Aorta (tissue), 5 donors: ENCODE measurements at regions not wholly inside any gene's neighbourhood (a gene's known extent, or its start where the extent isn't known, plus 50 kb on each side); places are given as distances from the start of the nearest gene placed in this dataset.
"Not testable (repeated sequence)": the region's sequence is repeated elsewhere in the genome, so short reads cannot be mapped to it uniquely, and the experiment has no call there.

Experiments
- ATAC-seq: fragments of 200-7000 bp; cut with Tn5 transposase; one replicate; pipeline ENCODE4 v1.9.1; 2022; ENCODE audit warnings: moderate library complexity; ENCODE audit not compliant: low FRiP score
- DNase-seq, 2 donors: peaks; one replicate each; pipeline ENCODE4 v3.0.0-alpha.2; 2020
- H3K27ac ChIP-seq, 2 donors: one replicate each; pipeline ENCODE4 v1.5.1; 2013; ENCODE audit warnings: low read length in 2 of 2, mild to moderate bottlenecking in 2 of 2, moderate library complexity in 2 of 2, control low read depth in 1 of 2, inconsistent platforms in 1 of 2, low read depth in 1 of 2
- H3K27me3 ChIP-seq, 2 donors: one replicate each; pipeline ENCODE4 v1.6.1; 2013; ENCODE audit warnings: control low read depth in 1 of 2, low read length in 1 of 2, mild to moderate bottlenecking in 1 of 2, moderate library complexity in 1 of 2; ENCODE audit not compliant: insufficient read depth in 2 of 2, control insufficient read depth in 1 of 2
- H3K36me3 ChIP-seq, 2 donors: one replicate each; pipeline ENCODE4 v1.6.1; 2013; ENCODE audit warnings: control low read depth in 1 of 2, low read length in 1 of 2, mild to moderate bottlenecking in 1 of 2; ENCODE audit not compliant: insufficient read depth in 2 of 2, control insufficient read depth in 1 of 2
- H3K4me1 ChIP-seq, 2 donors: one replicate each; pipeline ENCODE4 v1.6.1; 2013; ENCODE audit warnings: low read length in 2 of 2, control low read depth in 1 of 2, mild to moderate bottlenecking in 1 of 2, moderate library complexity in 1 of 2; ENCODE audit not compliant: insufficient read depth in 2 of 2, control insufficient read depth in 1 of 2
- H3K4me3 ChIP-seq, 2 donors: one replicate each; pipeline ENCODE4 v1.5.1; 2013; ENCODE audit warnings: low read length in 2 of 2, control low read depth in 1 of 2, mild to moderate bottlenecking in 1 of 2
- H3K9me3 ChIP-seq: one replicate; pipeline ENCODE4 v1.6.1; 2013; ENCODE audit warnings: mild to moderate bottlenecking, low read length; ENCODE audit not compliant: control insufficient read depth
- WGBS, 2 donors: extraction: QIAGEN DNeasy Blood & Tissue Kit; methylation state at CpG; one replicate each; pipeline ENCODE4 v1.1.7; 2013; 5-methylcytosine and 5-hydroxymethylcytosine counted together
- intact Hi-C, 2 donors: fragments of 100-400 bp; cut with DNase I; formaldehyde crosslinking; loops; one replicate each; pipeline versions ENCODE4 v1.14.2 to v1.15.0; 2022
- donor health status: healthy with polysubstance abuse.
- donor health status: Bipolar disorder and iron deficiency.
- donor health status: DM: no; HTN: no; CAD: no.
- donor health status: DM: no; HTN: no; CAD: no.
- donor health status: DM: yes; HTN: yes; CAD: no.

DNA sequence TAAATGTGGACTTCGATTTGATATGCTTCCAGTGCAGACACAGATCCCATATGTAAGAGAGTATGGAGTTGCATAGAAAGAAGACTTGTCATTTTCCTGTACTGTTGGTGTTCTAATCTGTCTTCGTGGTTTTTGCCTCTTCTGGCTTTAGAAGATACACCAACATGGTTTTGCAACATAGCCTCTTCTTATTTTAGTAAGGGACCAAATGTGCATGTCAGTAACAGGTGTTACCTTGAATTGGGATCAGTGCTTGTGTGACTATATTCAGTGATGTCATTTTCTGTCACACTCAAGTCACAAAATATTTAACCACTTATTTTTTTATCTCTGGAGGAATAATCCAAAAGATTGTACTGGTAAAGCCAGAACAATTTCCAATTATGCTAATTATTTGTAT is 140.4 kb downstream of the SNRPN start:
- Histone ChIP-seq H3K4me1 (no peaks in the 10 kb centered on the region), H3K9me3 (peaks cover 12% of the 10 kb centered on the region), H3K27me3 (no peaks in the 10 kb centered on the region), H3K4me3 (no peak overlapping the region), H3K36me3 (peaks cover 5 to 6% of the 10 kb centered on the region in 2 donors), H3K27ac (no peak overlapping the region)
- WGBS, 2 donors, result 59 to 65% methylated on average over 2 of the region's 2 CpGs
- no peak for DNase-seq
- no peak for ATAC-seq
- intact Hi-C loops, result loop anchor here in 1 of 2 donors (10.0 kb wide), 1 partner anchor 70 kb away; no protein-coding TSS in a partner anchor

- H3K36me3 ChIP-seq, H3K4me3 ChIP-seq, H3K4me1 ChIP-seq, H3K27ac ChIP-seq, H3K9me3 ChIP-seq, H3K27me3 ChIP-seq, DNase-seq, ATAC-seq: not testable (repeated sequence)
- intact Hi-C loops, result loop anchor here in 1 of 2 donors (10.0 kb wide), 2 partner anchors 55 to 75 kb away; no protein-coding TSS in a partner anchor
- 83 to 88% methylated on average over 8 of the region's 8 CpGs for WGBS, 2 donors
Measured at GRCh38 chr15:25099966-25100365, 145.2 kb downstream of the SNRPN start.

DNA sequence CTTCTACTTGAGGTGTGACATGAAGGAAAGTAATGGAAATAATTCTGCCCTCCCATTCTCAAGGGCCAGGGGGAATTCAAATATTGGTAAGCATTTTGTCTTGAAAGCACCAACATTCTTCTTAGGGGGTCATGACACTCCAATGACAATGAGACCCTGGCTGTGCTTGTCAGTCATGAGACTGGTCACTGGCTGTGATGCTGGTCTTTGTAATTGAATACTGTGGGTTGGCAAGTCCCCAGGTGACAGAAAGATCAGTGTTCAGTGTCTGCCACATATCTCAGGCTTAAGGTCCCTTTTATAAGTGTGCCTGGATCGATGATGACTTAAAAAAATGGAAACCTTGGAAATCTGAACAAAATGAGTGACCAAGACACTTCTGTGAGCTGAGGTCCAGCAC is 151.4 kb downstream of the SNRPN start:
- no peak overlapping the region for H3K4me3 ChIP-seq
- no peak overlapping the region for H3K27ac ChIP-seq
- intact Hi-C loops, result loop anchor here in 1 of 2 donors (10.0 kb wide), 1 partner anchor 61 kb away; no protein-coding TSS in a partner anchor
- DNase-seq (no peak), ATAC-seq (no peak)
- H3K4me1 ChIP-seq, result no peaks in the 10 kb centered on the region
- H3K9me3 ChIP-seq, result peaks cover 6% of the 10 kb centered on the region
- H3K27me3 ChIP-seq, result no peaks in the 10 kb centered on the region
- 64 to 66% methylated on average over 1 of the region's 1 CpG for WGBS, 2 donors
- H3K36me3 ChIP-seq, result peaks cover 4 to 9% of the 10 kb centered on the region in 2 donors

DNA sequence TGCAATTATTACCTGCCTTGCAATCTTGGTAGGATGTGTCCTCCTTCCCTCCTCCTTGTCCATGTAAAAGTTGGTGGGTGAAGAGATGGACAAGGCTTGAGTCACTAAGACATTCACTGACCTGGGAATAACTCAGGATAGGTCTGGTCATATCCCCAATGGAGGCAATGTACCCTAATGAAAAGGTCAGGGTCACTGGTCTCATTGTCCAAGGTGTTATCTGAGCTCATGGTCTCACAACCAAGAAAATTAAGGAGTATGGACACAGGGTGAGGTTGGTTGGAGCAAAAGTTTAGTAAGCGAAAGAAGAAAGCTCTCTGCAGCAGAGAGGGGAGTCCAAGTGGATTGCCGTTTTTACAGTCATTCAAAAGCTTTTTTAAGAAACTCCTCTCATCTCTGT is 179.0 kb downstream of the SNRPN start:
- Histone ChIP-seq H3K36me3 (no peaks in the 10 kb centered on the region), H3K9me3 (no peaks in the 10 kb centered on the region), H3K4me1 (no peaks in the 10 kb centered on the region), H3K27me3 (no peaks in the 10 kb centered on the region), H3K27ac (no peak overlapping the region), H3K4me3 (no peak overlapping the region)
- ATAC-seq (no peak), DNase-seq (no peak)
- WGBS, 2 donors, result 46 to 48% methylated on average over 2 of the region's 2 CpGs
- intact Hi-C loops, result loop anchor here in 1 of 2 donors (10.0 kb wide), 1 partner anchor 301 kb away; the partner anchor contains the start of gene UBE3A

DNA sequence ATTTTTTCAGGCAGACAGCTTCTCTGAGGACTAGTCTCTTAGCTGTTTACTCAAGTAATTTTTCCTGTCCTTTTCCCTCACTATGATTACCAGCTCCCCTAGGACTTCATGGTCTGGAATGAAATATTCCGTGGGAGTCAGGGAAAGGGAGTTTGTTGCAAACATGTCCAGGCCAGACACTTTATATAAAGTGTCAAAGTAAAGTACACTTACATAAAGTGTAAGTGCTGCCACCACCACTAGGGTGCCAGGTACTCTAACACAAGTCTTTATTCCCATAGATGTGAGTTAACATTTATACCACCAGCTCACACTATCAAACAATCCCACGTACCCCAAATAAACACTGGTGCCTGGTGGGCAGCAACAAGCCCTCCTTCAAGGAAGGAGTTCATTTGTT is 179.8 kb downstream of the SNRPN start:
- intact Hi-C loops, result loop anchor here in 1 of 2 donors (10.0 kb wide), 1 partner anchor 300 kb away; the partner anchor contains the start of gene UBE3A
- ATAC-seq (no peak), DNase-seq (no peak)
- Histone ChIP-seq H3K36me3 (no peaks in the 10 kb centered on the region), H3K9me3 (no peaks in the 10 kb centered on the region), H3K27ac (no peak overlapping the region), H3K4me1 (no peaks in the 10 kb centered on the region), H3K27me3 (no peaks in the 10 kb centered on the region), H3K4me3 (no peak overlapping the region)
- 24 to 31% methylated on average over 2 of the region's 2 CpGs for WGBS, 2 donors

- DNase-seq, result no peak
- 66 to 73% methylated on average over 3 of the region's 3 CpGs for WGBS, 2 donors
- no peaks in the 10 kb centered on the region for H3K9me3 ChIP-seq
- H3K27ac ChIP-seq, result no peak overlapping the region
- no peaks in the 10 kb centered on the region for H3K36me3 ChIP-seq
- no peak for ATAC-seq
- H3K27me3 ChIP-seq, result no peaks in the 10 kb centered on the region
- no peaks in the 10 kb centered on the region for H3K4me1 ChIP-seq
- H3K4me3 ChIP-seq, result no peak overlapping the region
- intact Hi-C loops, result loop anchor here in 1 of 2 donors (10.0 kb wide), 1 partner anchor 299 kb away; the partner anchor contains the start of gene UBE3A
Measured at GRCh38 chr15:25136119-25136518, 181.3 kb downstream of the SNRPN start.

- no peaks in the 10 kb centered on the region for H3K9me3 ChIP-seq
- no peaks in the 10 kb centered on the region for H3K36me3 ChIP-seq
- H3K27ac ChIP-seq, result no peak overlapping the region
- 62 to 73% methylated on average over 5 of the region's 5 CpGs for WGBS, 2 donors
- no peaks in the 10 kb centered on the region for H3K27me3 ChIP-seq
- ATAC-seq, result no peak
- H3K4me1 ChIP-seq, result no peaks in the 10 kb centered on the region
- intact Hi-C loops, result loop anchor here in 1 of 2 donors (10.0 kb wide), 1 partner anchor 298 kb away; the partner anchor contains the start of gene UBE3A
- no peak for DNase-seq
- no peak overlapping the region for H3K4me3 ChIP-seq
Measured at GRCh38 chr15:25137013-25137412, 182.2 kb downstream of the SNRPN start.

- H3K4me3 ChIP-seq, result no peak overlapping the region
- H3K36me3 ChIP-seq, result no peaks in the 10 kb centered on the region
- H3K27me3 ChIP-seq, result no peaks in the 10 kb centered on the region
- H3K27ac ChIP-seq, result no peak overlapping the region
- WGBS, 2 donors, result 90 to 92% methylated on average over 15 of the region's 15 CpGs
- H3K9me3 ChIP-seq, result peaks cover 2% of the 10 kb centered on the region
- H3K4me1 ChIP-seq, result no peaks in the 10 kb centered on the region
- DNase-seq, result peak; percentile 26 to 42
- ATAC-seq, result no peak
- intact Hi-C loops, result no loop called here
Measured at GRCh38 chr15:25169318-25169717, 214.5 kb downstream of the SNRPN start.

DNA sequence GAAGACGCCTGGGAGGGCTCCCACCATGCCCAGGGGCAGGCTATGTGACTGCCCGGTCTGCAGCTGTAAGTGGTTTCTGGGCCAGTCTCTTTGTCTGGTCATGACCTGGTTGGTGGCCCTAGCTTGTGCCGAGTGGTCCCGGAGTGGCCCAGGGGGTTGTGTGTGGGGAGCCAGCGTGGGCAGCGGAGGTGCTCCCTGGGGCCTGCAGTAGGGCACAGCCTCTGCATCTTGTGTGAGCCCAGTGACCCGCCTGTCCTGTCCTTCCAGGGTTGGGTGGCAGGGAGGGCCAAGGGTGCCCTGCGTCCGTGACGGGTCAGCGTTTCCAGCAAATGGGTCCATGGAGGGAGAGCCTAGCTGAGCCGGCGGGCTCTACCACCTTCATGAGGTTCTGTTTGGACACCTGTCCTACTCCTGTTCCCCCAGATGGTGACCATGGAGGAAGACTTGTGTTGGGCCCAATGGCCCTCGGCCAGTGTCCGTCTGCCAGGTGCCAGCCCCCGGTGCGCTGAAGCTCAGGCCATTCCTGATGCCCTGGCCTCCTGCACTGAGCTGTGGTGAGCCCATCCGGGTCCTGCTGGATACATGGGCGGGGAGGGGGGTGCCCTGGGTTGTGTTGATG is 215.4 kb downstream of the SNRPN start:
- intact Hi-C loops, result no loop called here

More for the DNA sequence above, 215.4 kb downstream of the SNRPN start:
- H3K27ac ChIP-seq, result no peak overlapping the region
- 82 to 85% methylated on average over 19 of the region's 19 CpGs for WGBS, 2 donors
- no peak overlapping the region for H3K4me3 ChIP-seq
- peaks cover 5% of the 10 kb centered on the region for H3K9me3 ChIP-seq
- DNase-seq (peak; percentile 24 to 63), ATAC-seq (no peak)
- no peaks in the 10 kb centered on the region for H3K4me1 ChIP-seq
- H3K36me3 ChIP-seq, result no peaks in the 10 kb centered on the region
- no peaks in the 10 kb centered on the region for H3K27me3 ChIP-seq
